Neuronal stem cell (in vitro differentiated cells): ENCODE measurements at regions not wholly inside any gene's neighbourhood (a gene's known extent, or its start where the extent isn't known, plus 50 kb on each side); places are given as distances from the start of the nearest gene placed in this dataset.

Experiments used
- DNase-seq: peaks from one replicate; pipeline ENCODE4 v3.0.0-alpha.2; 2013; ENCODE audit warnings: low spot score
- H2AFZ ChIP-seq: one replicate; pipeline ENCODE4 v1.6.1; 2013; ENCODE audit warnings: mild to moderate bottlenecking, low read length, inconsistent platforms
- H2AK5ac ChIP-seq: 2 replicates; pipeline ENCODE4 v1.6.1; 2013; ENCODE audit warnings: low read depth, mild to moderate bottlenecking, inconsistent platforms, low read length, moderate library complexity, mixed read lengths
- H2BK120ac ChIP-seq: 2 replicates; pipeline ENCODE4 v1.6.1; 2013; ENCODE audit warnings: low read depth, mild to moderate bottlenecking, inconsistent platforms, low read length, moderate library complexity, mixed read lengths
- H2BK12ac ChIP-seq: one replicate; pipeline ENCODE4 v1.6.1; 2013; ENCODE audit warnings: low read length, inconsistent platforms
- H2BK15ac ChIP-seq: 2 replicates; pipeline ENCODE4 v1.6.1; 2013; ENCODE audit warnings: mild to moderate bottlenecking, low read length, inconsistent platforms, mixed read lengths
- H2BK5ac ChIP-seq: one replicate; pipeline ENCODE4 v1.6.1; 2013; ENCODE audit warnings: inconsistent platforms, mild to moderate bottlenecking, low read length, moderate library complexity
- H3K14ac ChIP-seq: one replicate; pipeline ENCODE4 v1.6.1; 2013; ENCODE audit warnings: low read length, inconsistent platforms
- H3K18ac ChIP-seq: 2 replicates; pipeline ENCODE4 v1.6.1; 2013; ENCODE audit warnings: low read length, inconsistent platforms
- H3K23ac ChIP-seq: 2 replicates; pipeline ENCODE4 v1.6.1; 2013; ENCODE audit warnings: low read depth, mild to moderate bottlenecking, mixed read lengths, low read length, inconsistent platforms; ENCODE audit not compliant: poor library complexity
- H3K27ac ChIP-seq: replicated peaks from 3 replicates; pipeline ENCODE4 v1.5.1; 2013; ENCODE audit warnings: low read length, inconsistent platforms
- H3K27me3 ChIP-seq, 3 experiments: 2 replicates each; pipeline ENCODE4 v1.6.1; 2013; ENCODE audit warnings: low read length in 3 of 3, mild to moderate bottlenecking in 2 of 3, inconsistent platforms in 1 of 3, low read depth in 1 of 3, mixed read lengths in 1 of 3, moderate library complexity in 1 of 3; ENCODE audit not compliant: control insufficient read depth in 3 of 3, insufficient read depth in 3 of 3
- H3K36me3 ChIP-seq, 2 donors: replicated peaks in 1 of 2; 2 replicates each; pipeline ENCODE4 v1.6.1; 2013; ENCODE audit warnings: low read length in 2 of 2; ENCODE audit not compliant: control insufficient read depth in 2 of 2, insufficient read depth in 2 of 2
- H3K4ac ChIP-seq: 2 replicates; pipeline ENCODE4 v1.6.1; 2013; ENCODE audit warnings: inconsistent platforms, mild to moderate bottlenecking, low read length, moderate library complexity
- H3K4me1 ChIP-seq, 2 donors: 1 replicate in 1 of 2; 2 replicates in 1 of 2; pipeline ENCODE4 v1.6.1; 2013; ENCODE audit warnings: low read length in 2 of 2, low read depth in 1 of 2; ENCODE audit not compliant: control insufficient read depth in 2 of 2, insufficient read depth in 1 of 2
- H3K4me2 ChIP-seq: one replicate; pipeline ENCODE4 v1.6.1; 2013; ENCODE audit warnings: mild to moderate bottlenecking, low read length, inconsistent platforms; ENCODE audit not compliant: insufficient read depth, poor library complexity, severe bottlenecking
- H3K4me3 ChIP-seq, 2 donors: 2 replicates each; pipeline ENCODE4 v1.5.1; 2013; ENCODE audit warnings: low read length in 2 of 2, mild to moderate bottlenecking in 2 of 2, inconsistent platforms in 1 of 2, moderate library complexity in 1 of 2
- H3K79me1 ChIP-seq: one replicate; pipeline ENCODE4 v1.6.1; 2013; ENCODE audit warnings: low read depth, mild to moderate bottlenecking, inconsistent platforms, low read length, moderate library complexity
- H3K9ac ChIP-seq: one replicate; pipeline ENCODE4 v1.6.1; 2013; ENCODE audit warnings: mild to moderate bottlenecking, low read depth, low read length, inconsistent platforms; ENCODE audit not compliant: poor library complexity
- H3K9me3 ChIP-seq, 2 donors: replicated peaks in 1 of 2; 2 replicates each; pipeline versions ENCODE3 to v1.6.1; 2013; ENCODE audit warnings: low read length in 2 of 2, mild to moderate bottlenecking in 2 of 2, inconsistent platforms in 1 of 2, low read depth in 1 of 2, mixed read lengths in 1 of 2, moderate library complexity in 1 of 2; ENCODE audit not compliant: control insufficient read depth in 2 of 2, insufficient read depth in 1 of 2
- H4K8ac ChIP-seq: one replicate; pipeline ENCODE4 v1.6.1; 2013; ENCODE audit warnings: low read depth, mild to moderate bottlenecking, inconsistent platforms, low read length, moderate library complexity
- H4K91ac ChIP-seq: one replicate; pipeline ENCODE4 v1.6.1; 2013; ENCODE audit warnings: low read length, low read depth, mild to moderate bottlenecking, inconsistent platforms; ENCODE audit not compliant: poor library complexity
- WGBS, 2 donors: extraction: QIAGEN DNeasy Blood & Tissue Kit; methylation state at CpG; one replicate each; pipeline ENCODE4 v1.1.7; 2013; ENCODE audit warnings: missing lambda C conversion rate in 2 of 2, mixed read lengths in 1 of 2; ENCODE audit not compliant: insufficient read length in 2 of 2, insufficient replicate concordance in 1 of 2; ENCODE audit errors: extremely low coverage in 2 of 2; 5-methylcytosine and 5-hydroxymethylcytosine counted together

DNA sequence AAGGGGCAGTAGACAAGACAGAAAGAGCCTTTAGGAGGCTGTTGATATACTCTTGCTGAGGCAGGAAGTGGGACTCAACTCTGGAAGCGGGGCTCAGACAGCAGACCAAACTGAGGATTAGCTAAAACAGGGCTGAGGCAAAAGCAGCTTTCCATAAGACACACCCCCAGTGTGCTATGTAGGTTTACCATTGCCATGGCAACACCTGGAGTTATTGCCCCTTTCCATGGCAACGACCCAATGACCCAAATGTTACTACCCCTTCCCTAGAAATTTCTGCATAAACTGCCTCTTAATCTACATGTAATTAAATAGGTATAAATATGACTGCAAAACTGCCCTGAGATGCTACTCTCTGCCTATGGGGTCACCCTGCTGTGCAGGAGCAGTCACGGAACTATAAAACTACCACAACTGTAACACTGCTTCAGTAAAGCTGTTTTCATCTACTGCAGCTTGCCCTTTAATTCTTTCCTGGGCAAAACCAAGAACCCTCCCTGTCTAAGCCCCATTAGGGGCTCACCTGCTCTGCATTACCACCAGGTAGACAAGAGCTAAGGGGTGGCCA, 348.4 kb upstream of the PODXL start:
- Histone ChIP-seq H2BK15ac (no peak overlapping the region), H3K36me3 (no peaks in the 10 kb centered on the region), H3K4ac (no peak overlapping the region), H4K91ac (no peak overlapping the region), H3K27me3 (peaks cover 0 to 33% (median 0%) of the 10 kb centered on the region in 3 experiments), H3K27ac (no peak overlapping the region), H3K4me1 (peaks cover 0 to 2% of the 10 kb centered on the region in 2 donors), H2BK12ac (no peak overlapping the region), H2AFZ (no peak overlapping the region), H3K23ac (no peak overlapping the region), H3K4me3 (no peak overlapping the region), H3K79me1 (no peaks in the 10 kb centered on the region), H3K4me2 (no peak overlapping the region), H4K8ac (no peak overlapping the region), H3K9ac (no peak overlapping the region), H2BK5ac (no peak overlapping the region), H3K14ac (no peak overlapping the region), H3K9me3 (no peaks in the 10 kb centered on the region), H3K18ac (no peak overlapping the region), H2AK5ac (no peak overlapping the region), H2BK120ac (no peak overlapping the region)
- WGBS, 2 donors, result no CpG with 5 or more reads among the region's 3 CpGs
- DNase-seq, result no peak

DNA sequence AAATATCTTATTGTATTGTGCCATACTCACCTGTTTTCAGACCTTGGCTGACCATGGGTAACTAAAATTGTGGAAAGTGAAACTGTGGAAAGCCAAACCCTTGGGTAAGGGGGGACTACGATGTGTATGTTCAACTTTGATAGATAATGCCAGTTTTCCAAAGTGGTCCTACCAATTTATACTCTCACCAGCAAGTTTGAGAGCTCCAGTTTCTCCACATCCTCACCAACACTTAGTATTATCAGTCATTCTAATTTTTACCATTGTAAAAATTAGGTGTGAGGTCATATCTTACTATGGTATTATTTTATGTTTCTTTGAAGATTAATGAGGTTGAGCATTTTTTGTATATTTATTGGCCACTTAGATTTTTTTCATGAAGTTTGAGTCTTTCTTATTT, 346.9 kb upstream of the PODXL start:
- WGBS, 2 donors, result no CpG with 5 or more reads among the region's 1 CpG
- peaks cover 0 to 17% (median 0%) of the 10 kb centered on the region in 3 experiments for H3K27me3 ChIP-seq
- peaks cover 0 to 2% of the 10 kb centered on the region in 2 donors for H3K4me1 ChIP-seq
- H3K36me3 ChIP-seq, result no peaks in the 10 kb centered on the region
- no peak overlapping the region for H4K8ac ChIP-seq
- no peak overlapping the region for H3K27ac ChIP-seq
- no peak overlapping the region for H3K9ac ChIP-seq
- H2BK5ac ChIP-seq, result no peak overlapping the region
- H2BK12ac ChIP-seq, result no peak overlapping the region
- no peaks in the 10 kb centered on the region for H3K9me3 ChIP-seq
- H3K23ac ChIP-seq, result no peak overlapping the region
- H3K4ac ChIP-seq, result no peak overlapping the region
- no peak overlapping the region for H2AK5ac ChIP-seq
- H3K4me3 ChIP-seq, result no peak overlapping the region
- H3K79me1 ChIP-seq, result no peaks in the 10 kb centered on the region
- H2BK120ac ChIP-seq, result no peak overlapping the region
- no peak overlapping the region for H4K91ac ChIP-seq
- H3K14ac ChIP-seq, result no peak overlapping the region
- H3K18ac ChIP-seq, result no peak overlapping the region
- H3K4me2 ChIP-seq, result no peak overlapping the region
- H2AFZ ChIP-seq, result no peak overlapping the region
- DNase-seq, result no peak
- H2BK15ac ChIP-seq, result no peak overlapping the region

DNA sequence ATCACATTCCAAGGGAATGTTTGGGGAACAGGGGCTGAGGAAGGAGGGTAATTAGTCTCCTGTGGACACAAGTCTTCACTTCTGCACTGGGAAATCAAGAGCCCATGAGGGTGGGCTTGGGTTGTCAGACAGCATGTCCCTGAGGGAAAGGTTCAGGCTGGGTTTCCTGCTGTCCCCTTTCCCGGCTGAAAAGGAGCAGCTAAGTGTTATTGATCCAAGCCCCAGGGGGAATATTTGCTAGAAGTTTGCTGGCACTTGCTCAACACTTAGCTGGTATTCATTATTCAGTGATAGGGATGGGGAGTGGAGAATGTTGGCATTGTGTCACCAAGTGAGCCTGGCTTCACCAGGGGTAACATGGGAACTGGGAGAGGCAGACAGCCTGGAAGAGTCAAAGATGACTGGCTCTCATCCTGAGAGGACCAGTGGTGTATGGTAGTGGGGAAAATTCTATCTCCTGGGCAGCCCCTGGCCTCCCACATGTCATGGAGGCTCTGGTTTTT, 344.4 kb upstream of the PODXL start:
- Histone ChIP-seq H2BK15ac (no peak overlapping the region), H4K91ac (no peak overlapping the region), H3K4me2 (no peak overlapping the region), H3K18ac (no peak overlapping the region), H3K4me3 (no peak overlapping the region), H2BK5ac (no peak overlapping the region), H3K36me3 (no peaks in the 10 kb centered on the region), H2AFZ (no peak overlapping the region), H3K9me3 (no peaks in the 10 kb centered on the region), H3K27me3 (no peaks in the 10 kb centered on the region), H4K8ac (no peak overlapping the region), H3K14ac (no peak overlapping the region), H2BK120ac (no peak overlapping the region), H3K23ac (no peak overlapping the region), H3K4me1 (peaks cover 0 to 14% of the 10 kb centered on the region in 2 donors), H3K4ac (no peak overlapping the region), H3K79me1 (no peaks in the 10 kb centered on the region), H2AK5ac (no peak overlapping the region), H2BK12ac (no peak overlapping the region), H3K27ac (no peak overlapping the region), H3K9ac (no peak overlapping the region)
- no peak for DNase-seq
- no CpG with 5 or more reads among the region's 1 CpG for WGBS, 2 donors

DNA sequence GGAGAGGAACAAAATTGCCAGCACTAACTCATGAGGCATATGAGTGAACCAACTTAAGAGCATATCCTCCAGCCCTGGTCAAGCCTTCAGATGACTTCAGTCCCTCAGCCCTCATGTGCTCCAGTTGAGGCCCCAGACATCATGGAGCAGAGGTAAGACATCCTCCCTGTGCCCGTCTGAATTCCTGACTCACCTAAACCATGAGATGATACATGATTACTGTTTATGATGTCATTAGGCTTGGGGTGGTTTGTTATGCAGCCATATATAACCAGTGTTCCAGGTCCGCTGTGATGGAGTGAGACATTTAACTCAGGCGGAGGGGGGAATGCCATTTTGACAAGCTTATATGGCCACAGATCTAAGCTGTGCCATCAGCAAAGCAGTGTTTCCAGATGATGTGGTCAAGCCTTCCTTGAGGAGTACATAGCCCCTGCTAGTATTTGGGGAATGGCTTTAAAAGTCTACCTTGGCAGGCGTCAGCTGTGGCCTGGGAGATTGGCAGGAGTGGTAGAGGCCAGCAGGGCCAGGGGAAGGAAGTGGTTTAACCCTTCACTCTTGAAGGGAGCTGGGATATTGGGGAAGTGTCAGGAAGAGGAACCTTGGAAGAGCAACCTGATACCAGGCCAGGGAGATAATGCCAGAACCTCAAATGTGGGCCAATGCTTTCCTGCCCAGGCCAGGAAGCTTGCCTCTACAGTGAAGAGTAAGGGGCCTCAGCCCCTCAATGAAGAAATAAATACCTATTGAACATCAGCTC, 343.0 kb upstream of the PODXL start:
- H2AK5ac ChIP-seq, result no peak overlapping the region
- no peaks in the 10 kb centered on the region for H3K27me3 ChIP-seq
- H3K18ac ChIP-seq, result no peak overlapping the region
- H3K9ac ChIP-seq, result no peak overlapping the region
- peaks cover 0 to 12% of the 10 kb centered on the region in 2 donors for H3K4me1 ChIP-seq
- DNase-seq, result no peak
- H3K4me3 ChIP-seq, result no peak overlapping the region
- no peak overlapping the region for H2BK15ac ChIP-seq
- H2AFZ ChIP-seq, result no peak overlapping the region
- no peak overlapping the region for H2BK12ac ChIP-seq
- no peaks in the 10 kb centered on the region for H3K36me3 ChIP-seq
- WGBS, 2 donors, result no CpG with 5 or more reads among the region's 4 CpGs
- H3K27ac ChIP-seq, result no peak overlapping the region
- H3K9me3 ChIP-seq, result no peaks in the 10 kb centered on the region
- no peaks in the 10 kb centered on the region for H3K79me1 ChIP-seq
- H3K4ac ChIP-seq, result no peak overlapping the region
- no peak overlapping the region for H4K8ac ChIP-seq
- no peak overlapping the region for H4K91ac ChIP-seq
- H3K14ac ChIP-seq, result no peak overlapping the region
- no peak overlapping the region for H2BK120ac ChIP-seq
- H3K4me2 ChIP-seq, result no peak overlapping the region
- H3K23ac ChIP-seq, result no peak overlapping the region
- no peak overlapping the region for H2BK5ac ChIP-seq
